SK-N-SH (cell line): ENCODE measurements at regions not wholly inside any gene's neighbourhood (a gene's known extent, or its start where the extent isn't known, plus 50 kb on each side); places are given as distances from the start of the nearest gene placed in this dataset.

Experiments used
- CTCF ChIA-PET: fragments of 300-600, 350-600 bp; formaldehyde crosslinking; extraction: SDS; loops from one replicate; lab custom pipeline; 2021; lab: Yijun Ruan, JAX
- POLR2A ChIA-PET: fragments of 350-600 bp; sonication (Branson Sonifier 250); formaldehyde crosslinking; extraction: SDS; loops from one replicate; lab custom pipeline; 2020; ENCODE audit warnings: antibody characterized with exemption, inconsistent platforms; lab: Yijun Ruan, JAX
- DNase-seq: peaks from one replicate; pipeline ENCODE4 v3.0.0; 2012
- H2AFZ ChIP-seq: fragments of 200-600 bp; sonication (generic); 2 replicates; pipeline ENCODE4 v1.8.1; 2016; ENCODE audit warnings: antibody characterized with exemption, mild to moderate bottlenecking, low read depth
- H3F3A ChIP-seq: fragments of 200-600 bp; sonication (generic); replicated peaks from 2 replicates; pipeline ENCODE3; 2016; ENCODE audit warnings: antibody characterized with exemption, mild to moderate bottlenecking; ENCODE audit not compliant: insufficient read depth
- H3K27ac ChIP-seq, 2 experiments: fragments of 200-500 bp in 1 of 2; fragments of 200-600 bp in 1 of 2; sonication (Bioruptor generic) in 1 of 2; sonication (generic), shearing (Covaris generic) in 1 of 2; 2 replicates each; pipeline versions ENCODE4 v1.5.1 to v1.6.1; 2014 to 2016; ENCODE audit warnings: low read depth in 2 of 2, inconsistent platforms in 1 of 2, low read length in 1 of 2, mild to moderate bottlenecking in 1 of 2, mixed read lengths in 1 of 2
- H3K27me3 ChIP-seq: fragments of 200-600 bp; sonication (generic), shearing (Covaris generic); 2 replicates; pipeline ENCODE4 v1.6.1; 2016; ENCODE audit warnings: mixed run types; ENCODE audit not compliant: insufficient read depth
- H3K36me3 ChIP-seq, 2 experiments: fragments of 200-500 bp in 1 of 2; fragments of 200-600 bp in 1 of 2; sonication (Bioruptor generic) in 1 of 2; sonication (generic) in 1 of 2; replicated peaks in 1 of 2; 2 replicates each; pipeline versions ENCODE3 to v1.5.1; 2014 to 2016; ENCODE audit warnings: low read length in 1 of 2, mild to moderate bottlenecking in 1 of 2; ENCODE audit not compliant: insufficient read depth in 2 of 2, control insufficient read depth in 1 of 2
- H3K4me1 ChIP-seq, 2 experiments: fragments of 200-500 bp in 1 of 2; fragments of 200-600 bp in 1 of 2; sonication (Bioruptor generic) in 1 of 2; sonication (generic), shearing (Covaris generic) in 1 of 2; 2 replicates each; pipeline versions ENCODE4 v1.5.1 to v1.6.1; 2014 to 2016; ENCODE audit warnings: low read depth in 1 of 2, low read length in 1 of 2, mixed run types in 1 of 2; ENCODE audit not compliant: insufficient read depth in 2 of 2, control insufficient read depth in 1 of 2
- H3K4me2 ChIP-seq: fragments of 200-600 bp; sonication (generic), shearing (Covaris generic); 2 replicates; pipeline ENCODE4 v1.6.1; 2017; ENCODE audit warnings: mixed run types
- H3K4me3 ChIP-seq, 2 experiments: fragments of 200-500 bp in 1 of 2; fragments of 200-600 bp in 1 of 2; sonication (Bioruptor generic) in 1 of 2; sonication (generic), shearing (Covaris generic) in 1 of 2; 2 replicates each; pipeline versions ENCODE4 v1.5.1 to v1.8.1; 2014 to 2016; ENCODE audit warnings: low read depth in 2 of 2, inconsistent platforms in 1 of 2, low read length in 1 of 2, mild to moderate bottlenecking in 1 of 2, mixed read lengths in 1 of 2, moderate library complexity in 1 of 2
- H3K79me2 ChIP-seq: fragments of 200-600 bp; sonication (generic); 2 replicates; pipeline ENCODE4 v1.8.1; 2017; ENCODE audit warnings: mild to moderate bottlenecking; ENCODE audit not compliant: insufficient read depth
- H3K9ac ChIP-seq: fragments of 200-600 bp; sonication (generic); 2 replicates; pipeline ENCODE4 v1.6.1; 2017; ENCODE audit warnings: mixed run types
- H3K9me2 ChIP-seq: fragments of 200-600 bp; sonication (generic); 2 replicates; pipeline ENCODE4 v1.6.1; 2017; ENCODE audit warnings: mixed run types
- H3K9me3 ChIP-seq: fragments of 200-600 bp; sonication (generic); 2 replicates; pipeline ENCODE4 v1.6.1; 2017; ENCODE audit warnings: mixed run types, mild to moderate bottlenecking, moderate library complexity
- H4K20me1 ChIP-seq: fragments of 200-600 bp; sonication (generic); 2 replicates; pipeline ENCODE4 v1.6.1; 2017; ENCODE audit warnings: mild to moderate bottlenecking, mixed run types; ENCODE audit not compliant: insufficient read depth
- CTCF ChIP-seq: fragments of 200-600 bp; sonication (generic); IDR thresholded peaks from 2 replicates; pipeline ENCODE4 v1.6.1; 2017; ENCODE audit warnings: antibody characterized with exemption, mild to moderate bottlenecking, moderate library complexity
- ELF1 ChIP-seq: IDR thresholded peaks from 2 replicates; pipeline ENCODE4 v1.4.0; 2012
- FOSL2 ChIP-seq: IDR thresholded peaks from 2 replicates; pipeline ENCODE4 v1.4.0; 2012; ENCODE audit warnings: low read depth, mild to moderate bottlenecking, moderate library complexity, borderline replicate concordance
- FOXJ3 ChIP-seq: sonication (generic); formaldehyde crosslinking; IDR thresholded peaks from 2 replicates; pipeline ENCODE4 v1.5.1; 2020; ENCODE audit warnings: mild to moderate bottlenecking, missing genetic modification reagents
- FOXM1 ChIP-seq: IDR thresholded peaks from 2 replicates; pipeline ENCODE4 v1.4.0; 2012; ENCODE audit warnings: low read depth, mild to moderate bottlenecking
- GABPA ChIP-seq: IDR thresholded peaks from 2 replicates; pipeline ENCODE4 v1.4.0; 2012; ENCODE audit warnings: low read depth, mild to moderate bottlenecking
- GATA2 ChIP-seq: sonication (generic); formaldehyde crosslinking; IDR thresholded peaks from 2 replicates; pipeline ENCODE4 v1.5.0; 2020; ENCODE audit warnings: mild to moderate bottlenecking, missing genetic modification reagents
- JUND ChIP-seq: IDR thresholded peaks from 2 replicates; pipeline ENCODE4 v1.4.0; 2012
- MEF2A ChIP-seq: IDR thresholded peaks from 2 replicates; pipeline ENCODE4 v1.4.0; 2012; ENCODE audit warnings: low read depth, borderline replicate concordance
- NFIC ChIP-seq: IDR thresholded peaks from 2 replicates; pipeline ENCODE4 v1.4.0; 2012; ENCODE audit warnings: borderline replicate concordance
- NRF1 ChIP-seq: IDR thresholded peaks from 2 replicates; pipeline ENCODE4 v1.6.1; 2012; ENCODE audit warnings: low read depth, mild to moderate bottlenecking, low read length
- POLR2AphosphoS5 ChIP-seq: IDR thresholded peaks from 2 replicates; pipeline ENCODE4 v1.6.1; 2012; ENCODE audit warnings: low read depth, low read length
- RAD21 ChIP-seq: IDR thresholded peaks from 2 replicates; pipeline ENCODE4 v1.6.1; 2012; ENCODE audit warnings: mild to moderate bottlenecking, low read length
- REST ChIP-seq: IDR thresholded peaks from 2 replicates; pipeline ENCODE4 v1.6.1; 2012; ENCODE audit warnings: mild to moderate bottlenecking, low read depth, low read length, moderate library complexity
- RFX5 ChIP-seq: IDR thresholded peaks from 2 replicates; pipeline ENCODE4 v1.6.1; 2012; ENCODE audit warnings: mild to moderate bottlenecking, improper control_type of control experiment, low read length
- SIN3A ChIP-seq: IDR thresholded peaks from 2 replicates; pipeline ENCODE4 v1.6.1; 2012; ENCODE audit warnings: low read depth, mild to moderate bottlenecking, low read length, moderate library complexity, borderline replicate concordance
- SMC3 ChIP-seq: IDR thresholded peaks from 2 replicates; pipeline ENCODE4 v1.6.1; 2012; ENCODE audit warnings: low read depth, low read length, improper control_type of control experiment
- TCF12 ChIP-seq: IDR thresholded peaks from 2 replicates; pipeline ENCODE4 v1.4.0; 2012
- TEAD4 ChIP-seq: IDR thresholded peaks from 2 replicates; pipeline ENCODE4 v1.4.0; 2012; ENCODE audit warnings: mild to moderate bottlenecking, borderline replicate concordance; ENCODE audit not compliant: insufficient read depth
- USF1 ChIP-seq: IDR thresholded peaks from 2 replicates; pipeline ENCODE4 v1.4.0; 2012; ENCODE audit warnings: low read depth, borderline replicate concordance
- WGBS: methylation state at CpG from one replicate; pipeline ENCODE4 v1.1.6; 2017; ENCODE audit warnings: low lambda C conversion rate; 5-methylcytosine and 5-hydroxymethylcytosine counted together

GRCh38 chr4:152229782-152230289, 306.1 kb downstream of the FBXW7 start:
- no peak overlapping the region for H3K9ac ChIP-seq
- no peaks in the 10 kb centered on the region for H3F3A ChIP-seq
- H2AFZ ChIP-seq = no peak overlapping the region
- H4K20me1 ChIP-seq = no peaks in the 10 kb centered on the region
- no peaks in the 10 kb centered on the region for H3K36me3 ChIP-seq
- H3K4me1 ChIP-seq = no peaks in the 10 kb centered on the region
- WGBS = 75% methylated on average over 6 of the region's 6 CpGs
- no peaks in the 10 kb centered on the region for H3K27me3 ChIP-seq
- CTCF ChIA-PET = no interaction called here
- H3K4me2 ChIP-seq = no peak overlapping the region
- no peak for DNase-seq
- H3K27ac ChIP-seq = no peak overlapping the region
- no peak for TF ChIP-seq ELF1
- TF ChIP-seq REST = no peak
- TF ChIP-seq JUND = no peak
- no peak for TF ChIP-seq GABPA
- no peak for TF ChIP-seq RAD21
- no peak for TF ChIP-seq USF1
- TF ChIP-seq MEF2A = no peak
- no peak for TF ChIP-seq POLR2AphosphoS5
- no peak for TF ChIP-seq FOXJ3 (CRISPR knock-in tag)
- no peak for TF ChIP-seq NRF1
- no peak for TF ChIP-seq SMC3
- TF ChIP-seq SIN3A = no peak
- no peak for TF ChIP-seq CTCF
- TF ChIP-seq GATA2 (CRISPR knock-in tag) = no peak
- no peak for TF ChIP-seq NFIC
- TF ChIP-seq TCF12 = no peak
- no peak for TF ChIP-seq TEAD4
- TF ChIP-seq FOSL2 = no peak
- no peak for TF ChIP-seq FOXM1
- TF ChIP-seq RFX5 = no peak
- H3K4me3 ChIP-seq = no peak overlapping the region
- POLR2A ChIA-PET = no interaction called here
- no peaks in the 10 kb centered on the region for H3K9me3 ChIP-seq
- H3K9me2 ChIP-seq = no peaks in the 10 kb centered on the region
- H3K79me2 ChIP-seq = no peaks in the 10 kb centered on the region
